PFSK-1 (cell line): ENCODE measurements at regions not wholly inside any gene's neighbourhood (a gene's known extent, or its start where the extent isn't known, plus 50 kb on each side); places are given as distances from the start of the nearest gene placed in this dataset.

ENCODE experiments used
- POLR2AphosphoS5 ChIP-seq: IDR thresholded peaks from 2 replicates; pipeline ENCODE4 v1.6.1; 2012; ENCODE audit warnings: low read depth, mild to moderate bottlenecking, control low read depth, low read length, moderate library complexity
- REST ChIP-seq, 2 experiments: IDR thresholded peaks; 2 replicates each; pipeline versions ENCODE4 v1.6.1 to v1.8.0; 2011 to 2012; ENCODE audit warnings: low read depth in 2 of 2, low read length in 2 of 2, control low read depth in 1 of 2, inconsistent platforms in 1 of 2, mild to moderate bottlenecking in 1 of 2, moderate library complexity in 1 of 2; ENCODE audit not compliant: insufficient read depth in 1 of 2
- TAF1 ChIP-seq: IDR thresholded peaks from 2 replicates; pipeline ENCODE4 v1.6.1; 2012; ENCODE audit warnings: low read length, control low read depth, borderline replicate concordance; ENCODE audit not compliant: insufficient read depth

- no peak for TF ChIP-seq TAF1
- TF ChIP-seq REST (IDR thresholded peaks at IDR 0.05; ENCODE audit: insufficient read depth in 1 of 2, low read depth in 2 of 2, low read length in 2 of 2): no peak
- no peak for TF ChIP-seq POLR2AphosphoS5
Measured at GRCh38 chr13:106709522-106709921, 141.6 kb upstream of the ARGLU1 start.
